ENCODE measurements at regions not wholly inside any gene's neighbourhood (a gene's known extent, or its start where the extent isn't known, plus 50 kb on each side); places are given as distances from the start of the nearest gene placed in this dataset.

GRCh38 chrX:16320765-16321355, 153.6 kb downstream of the MAGEB17 start:
- H3K27me3 ChIP-seq (ENCODE audit: low read depth, low read length): no peaks in the 10 kb centered on the region
- no peak for TF ChIP-seq CTCF (IDR thresholded peaks at IDR 0.05; ENCODE audit: low read depth, low read length)
- TF ChIP-seq EZH2phosphoT487 (IDR thresholded peaks at IDR 0.05; ENCODE audit: low read depth): no peak
- H2AFZ ChIP-seq (ENCODE audit: low read depth, low read length): no peak overlapping the region
- H3K79me2 ChIP-seq (ENCODE audit: low read length): no peaks in the 10 kb centered on the region
- no peak overlapping the region for H3K9ac ChIP-seq (ENCODE audit: low read length)
- no peaks in the 10 kb centered on the region for H3K36me3 ChIP-seq (replicated peaks; ENCODE audit: low read depth, low read length)
- H3K9me3 ChIP-seq (ENCODE audit: insufficient read depth, low read length): no peaks in the 10 kb centered on the region
- no peaks in the 10 kb centered on the region for H4K20me1 ChIP-seq (ENCODE audit: insufficient read depth, low read length)
- no peak overlapping the region for H3K4me2 ChIP-seq (ENCODE audit: low read length)
- no peak overlapping the region for H3K4me3 ChIP-seq (ENCODE audit: low read length)
- H3K4me1 ChIP-seq (ENCODE audit: low read length): no peaks in the 10 kb centered on the region
- H3K27ac ChIP-seq (ENCODE audit: low read length): no peak overlapping the region

GRCh38 chrX:16333453-16333852, 166.2 kb downstream of the MAGEB17 start:
- H3K27ac ChIP-seq (ENCODE audit: low read length): no peak overlapping the region
- no peaks in the 10 kb centered on the region for H3K27me3 ChIP-seq (ENCODE audit: low read depth, low read length)
- TF ChIP-seq EZH2phosphoT487 (IDR thresholded peaks at IDR 0.05; ENCODE audit: low read depth): no peak
- TF ChIP-seq CTCF (IDR thresholded peaks at IDR 0.05; ENCODE audit: low read depth, low read length): no peak
- no peak overlapping the region for H2AFZ ChIP-seq (ENCODE audit: low read depth, low read length)
- no peaks in the 10 kb centered on the region for H4K20me1 ChIP-seq (ENCODE audit: insufficient read depth, low read length)
- H3K9ac ChIP-seq (ENCODE audit: low read length): no peak overlapping the region
- no peaks in the 10 kb centered on the region for H3K36me3 ChIP-seq (replicated peaks; ENCODE audit: low read depth, low read length)
- no peaks in the 10 kb centered on the region for H3K4me1 ChIP-seq (ENCODE audit: low read length)
- H3K79me2 ChIP-seq (ENCODE audit: low read length): no peaks in the 10 kb centered on the region
- H3K9me3 ChIP-seq (ENCODE audit: insufficient read depth, low read length): no peaks in the 10 kb centered on the region
- no peak overlapping the region for H3K4me3 ChIP-seq (ENCODE audit: low read length)
- H3K4me2 ChIP-seq (ENCODE audit: low read length): no peak overlapping the region

- Histone ChIP-seq H3K27ac (ENCODE audit: low read length) (no peak overlapping the region), H3K9ac (ENCODE audit: low read length) (no peak overlapping the region), H3K4me3 (ENCODE audit: low read length) (no peak overlapping the region), H3K36me3 (replicated peaks; ENCODE audit: low read depth, low read length) (no peaks in the 10 kb centered on the region), H2AFZ (ENCODE audit: low read depth, low read length) (no peak overlapping the region), H3K79me2 (ENCODE audit: low read length) (no peaks in the 10 kb centered on the region), H3K4me1 (ENCODE audit: low read length) (no peaks in the 10 kb centered on the region), H3K9me3 (ENCODE audit: insufficient read depth, low read length) (no peaks in the 10 kb centered on the region), H4K20me1 (ENCODE audit: insufficient read depth, low read length) (no peaks in the 10 kb centered on the region), H3K27me3 (ENCODE audit: low read depth, low read length) (no peaks in the 10 kb centered on the region), H3K4me2 (ENCODE audit: low read length) (no peak overlapping the region)
- TF ChIP-seq CTCF (IDR thresholded peaks at IDR 0.05; ENCODE audit: low read depth, low read length) (no peak), EZH2phosphoT487 (IDR thresholded peaks at IDR 0.05; ENCODE audit: low read depth) (no peak)
Measured at GRCh38 chrX:16335181-16335580, 167.9 kb downstream of the MAGEB17 start.

GRCh38 chrX:16347968-16348670, 180.8 kb downstream of the MAGEB17 start:
- H2AFZ ChIP-seq (ENCODE audit: low read depth, low read length): no peak overlapping the region
- H3K36me3 ChIP-seq (replicated peaks; ENCODE audit: low read depth, low read length): no peaks in the 10 kb centered on the region
- H3K9me3 ChIP-seq (ENCODE audit: insufficient read depth, low read length): no peaks in the 10 kb centered on the region
- H3K27ac ChIP-seq (ENCODE audit: low read length): no peak overlapping the region
- H3K79me2 ChIP-seq (ENCODE audit: low read length): no peaks in the 10 kb centered on the region
- H3K27me3 ChIP-seq (ENCODE audit: low read depth, low read length): no peaks in the 10 kb centered on the region
- H4K20me1 ChIP-seq (ENCODE audit: insufficient read depth, low read length): no peaks in the 10 kb centered on the region
- H3K9ac ChIP-seq (ENCODE audit: low read length): no peak overlapping the region
- no peak for TF ChIP-seq EZH2phosphoT487 (IDR thresholded peaks at IDR 0.05; ENCODE audit: low read depth)
- no peak overlapping the region for H3K4me3 ChIP-seq (ENCODE audit: low read length)
- H3K4me2 ChIP-seq (ENCODE audit: low read length): no peak overlapping the region
- no peaks in the 10 kb centered on the region for H3K4me1 ChIP-seq (ENCODE audit: low read length)

Measured in OCI-LY3 (cell line).